SJSA1 (cell line): ENCODE measurements at regions not wholly inside any gene's neighbourhood (a gene's known extent, or its start where the extent isn't known, plus 50 kb on each side); places are given as distances from the start of the nearest gene placed in this dataset.

Source experiments
- DNase-seq, 2 experiments: peaks; one replicate each; pipeline ENCODE4 v3.0.0-alpha.2; 2015 to 2020; ENCODE audit warnings: low spot score in 2 of 2, low read depth in 1 of 2
- H3K27ac ChIP-seq: fragments of 250-450 bp; sonication (Bioruptor Pico); 2 replicates; pipeline ENCODE4 v1.5.1; 2020; ENCODE audit warnings: mild to moderate bottlenecking, moderate library complexity
- H3K27me3 ChIP-seq: fragments of 250-450 bp; sonication (Bioruptor Pico); replicated peaks from 2 replicates; pipeline ENCODE4 v1.5.1; 2020; ENCODE audit warnings: mild to moderate bottlenecking, moderate library complexity
- H3K36me3 ChIP-seq: fragments of 250-450 bp; sonication (Bioruptor Pico); 2 replicates; pipeline ENCODE4 v1.5.1; 2020; ENCODE audit warnings: mild to moderate bottlenecking
- H3K4me1 ChIP-seq: fragments of 250-450 bp; sonication (Bioruptor Pico); replicated peaks from 2 replicates; pipeline ENCODE4 v1.6.1; 2021; ENCODE audit warnings: mild to moderate bottlenecking
- H3K4me3 ChIP-seq: fragments of 250-450 bp; sonication (Bioruptor Pico); 2 replicates; pipeline ENCODE4 v1.5.1; 2020; ENCODE audit warnings: mild to moderate bottlenecking
- H3K9me3 ChIP-seq: fragments of 250-450 bp; sonication (Bioruptor Pico); replicated peaks from 2 replicates; pipeline ENCODE4 v1.5.1; 2020; ENCODE audit warnings: mild to moderate bottlenecking

- Histone ChIP-seq H3K4me3 (no peak overlapping the region), H3K27me3 (no peaks in the 10 kb centered on the region), H3K9me3 (no peaks in the 10 kb centered on the region), H3K27ac (no peak overlapping the region), H3K36me3 (no peaks in the 10 kb centered on the region), H3K4me1 (no peaks in the 10 kb centered on the region)
- DNase-seq, result no peak
These were observed 452.6 kb upstream of the RGS17 start for GRCh38 chr6:153583685-153584084.

GRCh38 chr6:153580776-153581175, 449.7 kb upstream of the RGS17 start:
- Histone ChIP-seq H3K4me3 (no peak overlapping the region), H3K36me3 (no peaks in the 10 kb centered on the region), H3K27me3 (no peaks in the 10 kb centered on the region), H3K4me1 (no peaks in the 10 kb centered on the region), H3K27ac (no peak overlapping the region), H3K9me3 (no peaks in the 10 kb centered on the region)
- no peak for DNase-seq

GRCh38 chr6:153575528-153575927, 444.4 kb upstream of the RGS17 start:
- no peak for DNase-seq
- Histone ChIP-seq H3K4me3 (no peak overlapping the region), H3K9me3 (no peaks in the 10 kb centered on the region), H3K27ac (no peak overlapping the region), H3K36me3 (no peaks in the 10 kb centered on the region), H3K4me1 (no peaks in the 10 kb centered on the region), H3K27me3 (no peaks in the 10 kb centered on the region)

GRCh38 chr6:153574231-153574630, 443.1 kb upstream of the RGS17 start:
- H3K4me3 ChIP-seq, result no peak overlapping the region
- peaks cover 4% of the 10 kb centered on the region; the same call in 1 of the 2 replicates for H3K4me1 ChIP-seq
- H3K9me3 ChIP-seq, result no peaks in the 10 kb centered on the region
- H3K27ac ChIP-seq, result no peak overlapping the region
- DNase-seq, result no peak
- H3K27me3 ChIP-seq, result no peaks in the 10 kb centered on the region
- H3K36me3 ChIP-seq, result no peaks in the 10 kb centered on the region

- H3K27ac ChIP-seq, result no peak overlapping the region
- H3K36me3 ChIP-seq, result no peaks in the 10 kb centered on the region
- H3K27me3 ChIP-seq, result no peaks in the 10 kb centered on the region
- H3K4me1 ChIP-seq, result peaks cover 11% of the 10 kb centered on the region; the same call in 1 of the 2 replicates
- no peak for DNase-seq
- no peak overlapping the region for H3K4me3 ChIP-seq
- no peaks in the 10 kb centered on the region for H3K9me3 ChIP-seq
These were observed 441.3 kb upstream of the RGS17 start for GRCh38 chr6:153572371-153572770.

- Histone ChIP-seq H3K9me3 (no peaks in the 10 kb centered on the region), H3K27me3 (no peaks in the 10 kb centered on the region), H3K36me3 (no peaks in the 10 kb centered on the region), H3K27ac (peak overlapping the region; percentile 76), H3K4me1 (peaks cover 11% of the 10 kb centered on the region; the same call in 1 of the 2 replicates), H3K4me3 (no peak overlapping the region)
- DNase-seq, result peak in 1 of 2 experiments; percentile 69
These were observed 437.5 kb upstream of the RGS17 start for GRCh38 chr6:153568628-153569027.

GRCh38 chr6:153564803-153565202, 433.7 kb upstream of the RGS17 start:
- Histone ChIP-seq H3K4me1 (peaks cover 11% of the 10 kb centered on the region; the same call in 1 of the 2 replicates), H3K9me3 (no peaks in the 10 kb centered on the region), H3K27ac (no peak overlapping the region), H3K4me3 (no peak overlapping the region), H3K36me3 (no peaks in the 10 kb centered on the region), H3K27me3 (no peaks in the 10 kb centered on the region)
- DNase-seq, result no peak

- Histone ChIP-seq H3K27me3 (no peaks in the 10 kb centered on the region), H3K4me1 (no peaks in the 10 kb centered on the region; the same call in 1 of the 2 replicates), H3K4me3 (no peak overlapping the region), H3K9me3 (no peaks in the 10 kb centered on the region), H3K27ac (no peak overlapping the region), H3K36me3 (no peaks in the 10 kb centered on the region)
- DNase-seq, result no peak
These were observed 431.9 kb upstream of the RGS17 start for GRCh38 chr6:153563001-153563400.

- DNase-seq, result no peak
- Histone ChIP-seq H3K36me3 (no peaks in the 10 kb centered on the region), H3K27me3 (peaks cover 4% of the 10 kb centered on the region; the same call in 1 of the 2 replicates), H3K27ac (no peak overlapping the region), H3K4me3 (no peak overlapping the region), H3K4me1 (no peaks in the 10 kb centered on the region), H3K9me3 (no peaks in the 10 kb centered on the region)
These were observed 422.5 kb upstream of the RGS17 start for GRCh38 chr6:153553627-153554026.

- H3K27ac ChIP-seq, result no peak overlapping the region
These were observed 408.5 kb upstream of the RGS17 start for GRCh38 chr6:153539602-153540001.

GRCh38 chr6:153538491-153538890, 407.4 kb upstream of the RGS17 start:
- H3K27me3 ChIP-seq, result no peaks in the 10 kb centered on the region
- no peaks in the 10 kb centered on the region for H3K9me3 ChIP-seq
- no peak for DNase-seq
- no peak overlapping the region for H3K27ac ChIP-seq
- H3K4me3 ChIP-seq, result no peak overlapping the region
- H3K36me3 ChIP-seq, result no peaks in the 10 kb centered on the region
- H3K4me1 ChIP-seq, result no peaks in the 10 kb centered on the region

More at GRCh38 chr6:153539602-153540001, 408.5 kb upstream of the RGS17 start:
- Histone ChIP-seq H3K36me3 (no peaks in the 10 kb centered on the region), H3K4me1 (no peaks in the 10 kb centered on the region), H3K4me3 (no peak overlapping the region), H3K27me3 (no peaks in the 10 kb centered on the region), H3K9me3 (no peaks in the 10 kb centered on the region)
- no peak for DNase-seq

- Histone ChIP-seq H3K4me1 (no peaks in the 10 kb centered on the region), H3K4me3 (no peak overlapping the region), H3K9me3 (no peaks in the 10 kb centered on the region), H3K27ac (no peak overlapping the region), H3K27me3 (no peaks in the 10 kb centered on the region), H3K36me3 (no peaks in the 10 kb centered on the region)
- no peak for DNase-seq
These were observed 406.3 kb upstream of the RGS17 start for GRCh38 chr6:153537422-153537821.

GRCh38 chr6:153526479-153526878, 395.4 kb upstream of the RGS17 start:
- Histone ChIP-seq H3K27me3 (no peaks in the 10 kb centered on the region), H3K9me3 (no peaks in the 10 kb centered on the region), H3K36me3 (no peaks in the 10 kb centered on the region), H3K27ac (no peak overlapping the region), H3K4me3 (no peak overlapping the region), H3K4me1 (no peaks in the 10 kb centered on the region)
- DNase-seq, result no peak

GRCh38 chr6:153525998-153526397, 394.9 kb upstream of the RGS17 start:
- DNase-seq, result no peak
- H3K4me3 ChIP-seq, result no peak overlapping the region
- no peaks in the 10 kb centered on the region for H3K27me3 ChIP-seq
- H3K27ac ChIP-seq, result no peak overlapping the region
- H3K36me3 ChIP-seq, result no peaks in the 10 kb centered on the region
- H3K9me3 ChIP-seq, result no peaks in the 10 kb centered on the region
- no peaks in the 10 kb centered on the region for H3K4me1 ChIP-seq

- Histone ChIP-seq H3K27ac (no peak overlapping the region), H3K9me3 (no peaks in the 10 kb centered on the region), H3K4me3 (no peak overlapping the region), H3K4me1 (no peaks in the 10 kb centered on the region), H3K27me3 (no peaks in the 10 kb centered on the region), H3K36me3 (no peaks in the 10 kb centered on the region)
- DNase-seq, result no peak
These were observed 392.3 kb upstream of the RGS17 start for GRCh38 chr6:153523390-153523789.
